B cell (primary cell): ENCODE measurements at regions not wholly inside any gene's neighbourhood (a gene's known extent, or its start where the extent isn't known, plus 50 kb on each side); places are given as distances from the start of the nearest gene placed in this dataset.

Experiments
- ATAC-seq: fragments of 200-7000 bp; cut with Tn5 transposase; one replicate; pipeline ENCODE4 v1.10.0; 2021; ENCODE audit warnings: low read depth, mild to moderate bottlenecking, moderate number of reproducible peaks, moderate library complexity
- CTCF ChIA-PET: fragments of 350-600 bp; sonication (Branson Sonifier 250); formaldehyde crosslinking; loops from one replicate; lab custom pipeline; 2021; ENCODE audit warnings: antibody characterized with exemption, inconsistent platforms; lab: Charles Lee
- POLR2A ChIA-PET: fragments of 350-600 bp; sonication (Branson Sonifier 250); formaldehyde crosslinking; loops from one replicate; lab custom pipeline; 2021; ENCODE audit warnings: antibody characterized with exemption; lab: Charles Lee
- DNase-seq: peaks from one replicate; pipeline ENCODE4 v3.0.0; 2013
- H2AFZ ChIP-seq: 2 replicates; pipeline ENCODE4 v1.6.1; 2012; ENCODE audit warnings: mild to moderate bottlenecking, low read depth, low read length; ENCODE audit not compliant: insufficient read depth, poor library complexity, severe bottlenecking
- H3K27ac ChIP-seq, 2 donors: 1 replicate in 1 of 2; 2 replicates in 1 of 2; pipeline ENCODE4 v1.5.1; 2012 to 2013; ENCODE audit warnings: low read length in 2 of 2, mild to moderate bottlenecking in 2 of 2, moderate library complexity in 1 of 2
- H3K27me3 ChIP-seq, 4 experiments: fragments of 200-600 bp in 1 of 4; sonication (generic) in 1 of 4; replicated peaks in 1 of 4; 1 replicate in 2 of 4; 2 replicates in 2 of 4; pipeline versions ENCODE4 v1.6.1 to v1.7.0; 2013 to 2016; ENCODE audit warnings: low read length in 3 of 4, mild to moderate bottlenecking in 2 of 4, mixed read lengths in 1 of 4, moderate library complexity in 1 of 4; ENCODE audit not compliant: insufficient read depth in 4 of 4, control insufficient read depth in 3 of 4; ENCODE audit errors: control extremely low read depth in 1 of 4
- H3K36me3 ChIP-seq, 2 experiments: replicated peaks in 1 of 2; 1 replicate in 1 of 2; 2 replicates in 1 of 2; pipeline versions ENCODE4 v1.6.1 to v1.7.1; 2013; ENCODE audit warnings: low read length in 1 of 2; ENCODE audit not compliant: insufficient read depth in 2 of 2, control insufficient read depth in 1 of 2; ENCODE audit errors: control extremely low read depth in 1 of 2, extremely low read depth in 1 of 2
- H3K4me1 ChIP-seq, 2 donors: fragments of 200-600 bp in 1 of 2; sonication (generic) in 1 of 2; 1 replicate in 1 of 2; 2 replicates in 1 of 2; pipeline versions ENCODE4 v1.5.1 to v1.6.1; 2013 to 2017; ENCODE audit warnings: low read length in 2 of 2; ENCODE audit not compliant: control insufficient read depth in 2 of 2, insufficient read depth in 2 of 2
- H3K4me2 ChIP-seq: replicated peaks from 2 replicates; pipeline ENCODE3; 2012; ENCODE audit warnings: mild to moderate bottlenecking, low read depth, low read length; ENCODE audit not compliant: poor library complexity, severe bottlenecking
- H3K4me3 ChIP-seq, 5 experiments: fragments of 200-600 bp in 1 of 5; sonication (generic) in 1 of 5; 1 replicate in 3 of 5; 2 replicates in 2 of 5; pipeline versions ENCODE4 v1.5.1 to v1.7.0; 2011 to 2016; ENCODE audit warnings: low read length in 4 of 5, mild to moderate bottlenecking in 4 of 5, low read depth in 2 of 5, control low read depth in 1 of 5, moderate library complexity in 1 of 5; ENCODE audit not compliant: insufficient read depth in 1 of 5; ENCODE audit errors: control extremely low read depth in 1 of 5, extremely low read depth in 1 of 5
- H3K79me2 ChIP-seq: fragments of 200-600 bp; sonication (generic); one replicate; pipeline ENCODE4 v1.6.0; 2016; ENCODE audit warnings: low read length; ENCODE audit not compliant: control insufficient read depth, insufficient read depth
- H3K9ac ChIP-seq: fragments of 200-600 bp; sonication (generic); 2 replicates; pipeline ENCODE4 v1.6.1; 2017; ENCODE audit warnings: mild to moderate bottlenecking, low read length, moderate library complexity
- H3K9me3 ChIP-seq, 3 donors: one replicate each; pipeline versions ENCODE4 v1.6.1 to v1.7.1; 2013; ENCODE audit warnings: low read length in 2 of 3; ENCODE audit not compliant: control insufficient read depth in 2 of 3, insufficient read depth in 1 of 3; ENCODE audit errors: control extremely low read depth in 1 of 3
- H4K20me1 ChIP-seq: 2 replicates; pipeline ENCODE4 v1.6.0; 2012; ENCODE audit warnings: mild to moderate bottlenecking, low read length; ENCODE audit not compliant: insufficient read depth, control insufficient read depth, poor library complexity, severe bottlenecking
- H3K27ac Mint-ChIP-seq: one replicate; pipeline ENCODE4 v1.8.0; 2021; ENCODE audit warnings: mixed read lengths
- H3K27me3 Mint-ChIP-seq: one replicate; pipeline ENCODE4 v1.8.0; 2021; ENCODE audit warnings: mixed read lengths
- H3K4me1 Mint-ChIP-seq: one replicate; pipeline ENCODE4 v1.8.0; 2021; ENCODE audit warnings: mixed read lengths
- H3K4me3 Mint-ChIP-seq: one replicate; pipeline ENCODE4 v1.8.0; 2021; ENCODE audit warnings: mixed read lengths
- H3K9me3 Mint-ChIP-seq: one replicate; pipeline ENCODE4 v1.8.0; 2022; ENCODE audit warnings: mixed read lengths; ENCODE audit not compliant: insufficient read depth
- EZH2 ChIP-seq: IDR thresholded peaks from 2 replicates; pipeline ENCODE4 v1.6.1; 2012; ENCODE audit warnings: borderline replicate concordance, low read depth, mild to moderate bottlenecking, moderate library complexity, low read length; ENCODE audit not compliant: insufficient read depth, poor library complexity, severe bottlenecking
- WGBS: methylation state at CpG from one replicate; pipeline ENCODE4 v1.1.5; 2013; ENCODE audit warnings: missing lambda C conversion rate; ENCODE audit not compliant: insufficient coverage; 5-methylcytosine and 5-hydroxymethylcytosine counted together
- intact Hi-C: fragments of 100-400 bp; cut with micrococcal nuclease; formaldehyde crosslinking; loops from one replicate; pipeline ENCODE4 v1.10.0; 2022
- TF ChIP-seq, protein P1 (sequence below): fragments of 200-600 bp; IDR thresholded peaks from one replicate; pipeline ENCODE4 v1.8.0; 2022; ENCODE audit warnings: antibody characterized with exemption, mild to moderate bottlenecking

DNA sequence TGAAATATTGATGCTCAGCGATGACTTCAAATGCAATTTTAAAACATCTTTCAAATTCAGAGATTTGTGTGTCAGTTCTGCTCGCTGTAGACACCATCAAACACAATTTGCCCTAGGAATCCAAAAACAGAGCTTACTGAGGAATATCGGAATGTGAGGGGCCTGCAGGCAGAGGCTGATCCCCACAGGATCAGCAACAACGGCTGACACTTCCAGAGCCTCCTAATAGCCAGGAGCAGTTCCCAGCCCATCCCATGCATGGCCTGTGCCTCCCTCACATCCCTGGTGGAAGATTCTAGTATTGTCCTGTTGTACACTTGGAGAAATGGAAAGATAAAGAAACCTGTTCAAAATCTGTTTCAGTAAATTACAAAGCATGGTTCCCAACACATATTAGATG is 129.7 kb upstream of the VWC2 start:
- Histone ChIP-seq H3K27me3 (no peaks in the 10 kb centered on the region), H3K4me1 (no peaks in the 10 kb centered on the region), H3K27ac (no peak overlapping the region), H3K9ac (no peak overlapping the region), H2AFZ (no peak overlapping the region), H3K4me3 (no peak overlapping the region), H3K79me2 (no peaks in the 10 kb centered on the region), H3K4me2 (no peak overlapping the region), H3K36me3 (no peaks in the 10 kb centered on the region), H4K20me1 (no peaks in the 10 kb centered on the region), H3K9me3 (peaks cover 0 to 3% (median 0%) of the 10 kb centered on the region in 3 donors)
- 92% methylated on average over 2 of the region's 4 CpGs for WGBS
- Mint-ChIP-seq H3K27ac (no peak overlapping the region), H3K27me3 (no peaks in the 10 kb centered on the region), H3K4me3 (no peak overlapping the region), H3K4me1 (no peaks in the 10 kb centered on the region), H3K9me3 (no peaks in the 10 kb centered on the region)
- intact Hi-C loops = no loop called here
- ChIA-PET CTCF (no interaction called here), POLR2A (no interaction called here)
- no peak for DNase-seq
- no peak for ATAC-seq
- TF ChIP-seq, protein P1, sequence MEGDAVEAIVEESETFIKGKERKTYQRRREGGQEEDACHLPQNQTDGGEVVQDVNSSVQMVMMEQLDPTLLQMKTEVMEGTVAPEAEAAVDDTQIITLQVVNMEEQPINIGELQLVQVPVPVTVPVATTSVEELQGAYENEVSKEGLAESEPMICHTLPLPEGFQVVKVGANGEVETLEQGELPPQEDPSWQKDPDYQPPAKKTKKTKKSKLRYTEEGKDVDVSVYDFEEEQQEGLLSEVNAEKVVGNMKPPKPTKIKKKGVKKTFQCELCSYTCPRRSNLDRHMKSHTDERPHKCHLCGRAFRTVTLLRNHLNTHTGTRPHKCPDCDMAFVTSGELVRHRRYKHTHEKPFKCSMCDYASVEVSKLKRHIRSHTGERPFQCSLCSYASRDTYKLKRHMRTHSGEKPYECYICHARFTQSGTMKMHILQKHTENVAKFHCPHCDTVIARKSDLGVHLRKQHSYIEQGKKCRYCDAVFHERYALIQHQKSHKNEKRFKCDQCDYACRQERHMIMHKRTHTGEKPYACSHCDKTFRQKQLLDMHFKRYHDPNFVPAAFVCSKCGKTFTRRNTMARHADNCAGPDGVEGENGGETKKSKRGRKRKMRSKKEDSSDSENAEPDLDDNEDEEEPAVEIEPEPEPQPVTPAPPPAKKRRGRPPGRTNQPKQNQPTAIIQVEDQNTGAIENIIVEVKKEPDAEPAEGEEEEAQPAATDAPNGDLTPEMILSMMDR = no peak
- no peak for TF ChIP-seq EZH2

DNA sequence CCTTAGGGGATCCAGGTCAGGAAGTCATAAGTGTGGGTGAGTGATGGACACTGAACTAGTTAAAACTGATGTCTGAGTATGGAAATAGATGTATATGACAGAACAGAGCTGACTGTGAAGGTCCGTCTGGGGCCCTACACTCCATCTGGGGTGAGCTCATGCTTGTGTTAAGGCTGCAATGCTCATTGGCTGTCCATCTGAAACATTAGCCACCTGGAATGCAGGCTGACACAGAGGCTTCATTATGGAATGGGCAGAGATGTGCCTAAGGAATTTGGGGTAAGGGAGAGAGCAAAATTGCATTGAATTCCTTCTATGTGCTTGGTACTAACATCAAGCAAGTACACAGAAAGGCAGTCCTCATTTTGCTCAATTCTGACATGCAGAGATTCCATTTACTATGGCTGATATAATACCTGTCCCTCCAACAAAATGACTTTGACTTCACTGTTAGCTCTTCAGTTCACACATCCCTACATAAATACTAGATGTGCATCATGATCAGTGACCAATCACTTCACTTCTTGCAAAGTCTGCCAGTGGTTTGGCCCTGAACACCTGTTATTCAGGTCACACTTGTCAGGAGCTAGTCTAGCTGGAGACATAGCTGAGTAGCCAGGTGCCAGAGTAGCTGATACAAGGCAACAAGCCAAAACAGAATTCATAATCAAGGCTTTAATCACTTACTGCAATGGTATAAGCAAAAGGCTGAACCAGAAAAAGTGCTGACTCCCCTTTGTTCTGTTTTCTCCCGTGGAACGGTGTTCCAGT is 128.9 kb upstream of the VWC2 start:
- 98% methylated on average over 3 of the region's 3 CpGs for WGBS
- no peak overlapping the region for H3K27ac Mint-ChIP-seq
- no peak overlapping the region for H3K4me3 ChIP-seq
- H3K27me3 ChIP-seq = no peaks in the 10 kb centered on the region
- ChIA-PET CTCF (no interaction called here), POLR2A (no interaction called here)
- DNase-seq (no peak), ATAC-seq (no peak)
- peaks cover 0 to 3% (median 0%) of the 10 kb centered on the region in 3 donors for H3K9me3 ChIP-seq
- H3K9me3 Mint-ChIP-seq = no peaks in the 10 kb centered on the region
- intact Hi-C loops = no loop called here
- H3K79me2 ChIP-seq = no peaks in the 10 kb centered on the region
- no peaks in the 10 kb centered on the region for H3K4me1 Mint-ChIP-seq
- H2AFZ ChIP-seq = no peak overlapping the region
- no peak overlapping the region for H3K9ac ChIP-seq
- no peaks in the 10 kb centered on the region for H3K36me3 ChIP-seq
- H3K27me3 Mint-ChIP-seq = no peaks in the 10 kb centered on the region
- H3K4me2 ChIP-seq = no peak overlapping the region
- no peaks in the 10 kb centered on the region for H4K20me1 ChIP-seq
- TF ChIP-seq, protein P1 = no peak
- TF ChIP-seq EZH2 = no peak
- H3K27ac ChIP-seq = no peak overlapping the region
- H3K4me1 ChIP-seq = no peaks in the 10 kb centered on the region
- H3K4me3 Mint-ChIP-seq = no peak overlapping the region
